NCI-H1417 treated with DMSO at 0.1 percent for 48 hours (cell line): ENCODE measurements at regions not wholly inside any gene's neighbourhood (a gene's known extent, or its start where the extent isn't known, plus 50 kb on each side); places are given as distances from the start of the nearest gene placed in this dataset.
"Not testable (repeated sequence)": the region's sequence is repeated elsewhere in the genome, so short reads cannot be mapped to it uniquely, and the experiment has no call there.

Experiments used
- DNase-seq: peaks from one replicate; lab custom pipeline; 2025; lab: John Stamatoyannopoulos, UW

DNA sequence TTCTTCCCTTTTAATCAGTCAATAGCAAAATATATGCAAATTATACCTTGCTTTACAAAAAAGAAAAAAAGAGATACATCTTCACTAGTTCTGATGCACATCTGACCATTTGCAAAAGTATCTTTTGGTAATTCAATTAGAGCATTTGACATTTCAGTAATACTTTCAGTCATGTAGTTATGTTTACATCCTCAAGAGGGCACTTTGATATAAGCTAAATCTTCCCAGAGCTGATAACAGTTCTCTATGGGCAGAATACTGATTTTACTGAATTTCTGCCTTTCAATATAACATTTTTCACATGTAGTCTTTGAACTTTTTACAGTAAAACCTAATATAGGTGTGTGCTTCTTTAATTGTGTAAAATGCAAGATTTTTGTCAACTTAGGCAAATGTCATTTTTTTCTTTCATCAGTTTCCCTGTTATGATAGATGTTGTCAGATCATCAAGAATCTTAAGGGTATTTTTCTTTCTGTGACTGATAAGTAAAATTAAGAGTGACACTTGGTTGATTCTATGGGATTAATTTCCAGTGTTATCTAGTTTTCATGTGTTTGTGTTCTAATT, 703.5 kb upstream of the SEMA3D start:
- DNase-seq = peak; percentile 20

- no peak for DNase-seq
Observed at GRCh38 chr7:85887133-85887532, 700.3 kb upstream of the SEMA3D start.

DNA sequence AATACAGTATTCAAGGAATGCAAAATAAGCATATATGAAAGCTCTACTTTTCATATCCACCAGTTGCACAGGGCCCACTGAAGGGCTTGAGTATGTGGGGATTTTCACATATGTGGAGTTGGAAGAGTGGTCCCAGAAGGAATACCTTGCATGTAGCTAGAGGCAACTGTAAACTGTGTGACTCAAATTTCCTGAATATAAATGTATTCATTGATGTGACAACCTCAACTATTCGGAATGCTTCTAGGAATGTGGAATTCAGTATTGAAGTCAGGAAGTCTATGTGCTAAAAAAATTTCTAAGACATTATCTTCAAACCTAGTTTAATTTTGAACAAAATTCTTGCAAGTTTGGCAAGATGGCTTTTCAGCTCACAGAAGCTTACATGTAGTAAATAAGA, 695.5 kb upstream of the SEMA3D start:
- no peak for DNase-seq

DNA sequence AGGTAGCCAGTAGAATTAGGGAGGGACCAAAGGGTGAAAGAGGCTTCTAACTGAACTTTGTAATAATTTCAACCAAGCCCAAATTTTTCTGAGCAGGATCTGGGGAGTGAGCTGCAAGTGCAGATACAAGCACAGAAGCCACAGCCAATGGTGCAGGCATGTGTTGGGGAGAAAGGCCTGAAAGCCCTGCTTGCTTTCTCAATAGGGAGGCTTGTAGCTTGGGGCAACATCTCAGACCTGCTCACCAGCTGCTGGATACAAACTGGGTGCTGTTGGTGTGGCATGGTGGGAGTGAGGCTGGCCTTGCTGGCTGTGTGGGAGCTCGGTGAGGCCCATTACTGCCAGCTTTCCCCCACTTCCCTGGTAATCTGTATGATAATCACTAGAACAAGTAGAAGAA, 688.5 kb upstream of the SEMA3D start:
- DNase-seq = no peak

DNA sequence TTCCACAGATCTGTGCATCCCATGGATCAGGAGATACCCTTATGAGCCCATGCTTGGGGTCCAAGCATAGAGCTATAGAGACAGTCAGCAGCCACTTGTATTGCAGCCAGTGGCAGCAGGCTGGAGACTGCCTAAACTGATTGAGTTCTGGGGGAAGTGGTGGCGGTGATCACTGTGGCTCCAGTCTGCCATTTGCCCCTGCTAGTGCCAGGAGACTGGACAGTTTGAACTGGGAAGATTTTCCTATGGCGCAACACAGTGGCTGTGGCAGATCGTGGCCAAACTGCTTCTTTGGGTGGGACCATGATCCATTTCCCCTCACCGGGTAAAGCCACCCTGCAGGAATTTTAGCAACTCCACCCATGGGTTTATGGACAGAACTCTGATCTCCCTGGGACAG, 679.7 kb upstream of the SEMA3D start:
- no peak for DNase-seq

DNA sequence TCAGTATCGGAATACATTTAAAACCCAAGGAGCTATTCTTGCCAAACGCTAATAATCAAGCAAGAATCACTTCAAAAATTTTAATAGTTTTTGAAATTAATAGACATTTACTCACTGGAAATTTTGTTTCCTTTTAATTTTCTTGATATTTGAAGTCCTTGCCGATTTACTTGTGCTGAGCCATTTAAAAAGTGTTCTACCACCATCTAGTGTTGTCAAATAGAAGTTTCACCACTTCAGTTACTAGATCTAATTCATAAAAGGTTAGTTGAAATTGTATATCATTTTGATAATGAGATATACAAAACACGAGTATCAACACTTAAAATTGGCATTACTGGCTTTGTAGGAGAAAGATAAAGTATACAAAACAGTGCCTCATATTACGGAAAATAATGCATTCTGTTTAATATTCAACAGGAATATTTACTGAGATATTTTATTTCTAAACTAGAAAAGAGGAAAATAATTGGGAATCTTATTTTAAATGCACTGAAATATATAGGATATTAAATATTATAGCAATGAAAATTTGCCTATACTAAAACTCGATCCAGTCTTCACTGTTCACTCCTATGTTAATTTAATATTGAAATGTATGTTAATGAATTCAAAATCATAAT, 664.8 kb upstream of the SEMA3D start:
- DNase-seq = peak; percentile 28

DNA sequence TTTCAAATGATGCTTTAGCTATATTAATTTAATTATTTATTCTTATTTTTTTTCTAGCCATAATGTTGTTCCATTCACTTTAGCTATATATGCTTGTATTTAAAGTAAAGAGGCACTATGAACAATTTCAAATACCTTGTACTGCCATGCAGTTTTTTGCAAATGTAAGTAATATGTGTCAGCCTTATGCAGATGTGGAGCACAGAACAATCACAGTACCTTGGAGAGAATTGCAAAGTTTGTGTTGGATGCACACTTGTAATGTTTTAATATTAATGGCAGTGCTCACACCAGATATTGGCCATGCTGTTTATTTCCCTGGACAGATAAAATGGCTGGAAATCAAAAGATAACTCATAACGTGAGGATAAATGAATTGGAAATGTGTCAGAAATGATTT, 663.5 kb upstream of the SEMA3D start:
- DNase-seq = no peak

DNA sequence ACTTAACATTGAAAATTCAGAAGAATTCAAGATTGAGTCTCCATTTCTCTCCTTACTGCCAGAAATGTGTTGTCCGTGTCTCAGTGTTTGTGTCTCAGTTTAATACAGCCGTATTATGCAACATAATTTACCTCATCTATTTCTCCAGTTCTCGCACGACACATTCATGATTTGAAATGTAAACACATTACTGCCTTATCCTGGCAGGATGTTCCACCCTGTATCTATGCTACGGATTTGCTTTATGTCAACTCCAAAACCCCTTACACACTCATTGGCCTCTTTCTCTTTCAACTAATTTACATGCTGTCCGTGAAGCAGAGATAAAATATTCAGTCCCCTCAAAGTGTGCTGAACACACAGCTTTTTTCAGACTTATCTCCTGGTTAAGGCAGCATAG, 653.7 kb upstream of the SEMA3D start:
- no peak for DNase-seq

DNA sequence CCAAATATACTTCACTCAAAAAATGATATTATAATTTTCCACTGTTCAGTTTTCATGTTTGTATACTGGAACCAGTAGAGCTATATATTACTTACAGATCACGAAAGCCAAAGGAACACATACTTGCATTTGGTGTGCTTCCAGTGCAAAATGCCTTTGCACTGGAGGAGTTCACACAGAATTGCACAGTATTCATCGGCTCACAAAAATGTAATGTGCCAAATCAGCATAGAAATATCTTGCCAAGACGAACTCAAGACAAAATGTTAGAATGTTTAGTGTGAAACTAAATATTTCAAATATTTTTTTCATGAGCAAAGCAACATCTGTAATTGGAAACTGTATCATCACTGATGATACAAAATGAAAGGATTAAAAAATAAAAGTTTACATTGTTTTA, 646.2 kb upstream of the SEMA3D start:
- no peak for DNase-seq

- no peak for DNase-seq
Observed at GRCh38 chr7:85830982-85831381, 644.1 kb upstream of the SEMA3D start.

- peak; percentile 12 for DNase-seq
Observed at GRCh38 chr7:85829817-85830432, 643.1 kb upstream of the SEMA3D start.

GRCh38 chr7:85829176-85829575, 642.3 kb upstream of the SEMA3D start:
- no peak for DNase-seq

GRCh38 chr7:85828614-85829013, 641.8 kb upstream of the SEMA3D start:
- no peak for DNase-seq

GRCh38 chr7:85823396-85824080, 636.7 kb upstream of the SEMA3D start:
- no peak for DNase-seq

GRCh38 chr7:85821926-85822325, 635.1 kb upstream of the SEMA3D start:
- no peak for DNase-seq

DNA sequence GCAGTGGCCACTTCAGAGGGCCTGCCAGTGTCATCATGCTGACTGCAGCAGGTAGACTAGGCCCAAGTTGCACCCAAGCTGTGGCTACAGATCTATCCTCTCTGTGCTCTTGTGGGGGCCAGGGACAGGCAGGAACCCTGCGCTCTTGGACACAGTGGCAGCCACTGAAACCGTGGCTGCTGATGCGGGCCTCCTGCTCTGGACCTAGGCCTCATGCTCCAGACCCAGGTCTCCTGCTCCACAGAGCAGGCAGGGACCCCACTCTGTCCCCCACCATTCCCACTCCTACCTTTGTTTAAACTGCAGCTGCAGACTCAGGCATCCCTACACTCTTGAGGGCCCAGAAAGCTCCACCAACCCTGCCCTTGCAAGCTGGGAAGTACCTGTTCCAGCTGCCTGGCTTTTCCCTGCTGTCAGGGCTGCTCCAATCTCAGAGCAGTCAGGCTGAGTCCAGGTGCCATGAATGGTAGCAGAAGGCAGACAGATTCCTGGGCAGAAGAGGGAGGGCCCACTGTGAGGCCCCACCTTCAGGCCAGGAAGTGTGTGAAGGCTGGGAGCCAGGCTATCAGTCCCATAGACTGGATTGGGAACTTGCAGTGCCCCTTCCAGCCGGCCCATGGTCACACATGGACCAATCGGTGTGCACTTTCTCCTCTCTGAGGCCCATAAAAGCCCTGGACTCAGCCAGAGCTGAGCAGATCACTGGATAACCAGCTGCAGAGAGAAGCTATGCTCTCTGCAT, 634.0 kb upstream of the SEMA3D start:
- DNase-seq = no peak

DNA sequence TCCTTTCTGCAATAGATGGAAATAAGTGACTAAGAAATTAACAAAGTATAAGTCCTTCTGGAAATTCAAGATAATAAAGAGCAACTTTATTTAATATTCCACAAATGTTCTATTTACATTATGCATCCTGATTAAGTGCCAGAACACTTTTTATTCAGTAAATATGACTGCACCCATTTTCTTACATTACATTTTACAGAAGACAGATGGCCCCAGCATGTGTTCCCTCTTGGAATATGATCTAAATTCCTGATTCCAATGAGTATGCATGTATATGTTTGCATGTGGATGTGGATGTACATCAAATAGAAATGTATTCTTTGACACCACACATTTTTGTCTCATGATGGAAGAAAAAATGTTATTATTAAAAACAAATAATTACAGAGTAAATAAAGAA, 628.7 kb upstream of the SEMA3D start:
- no peak for DNase-seq

DNA sequence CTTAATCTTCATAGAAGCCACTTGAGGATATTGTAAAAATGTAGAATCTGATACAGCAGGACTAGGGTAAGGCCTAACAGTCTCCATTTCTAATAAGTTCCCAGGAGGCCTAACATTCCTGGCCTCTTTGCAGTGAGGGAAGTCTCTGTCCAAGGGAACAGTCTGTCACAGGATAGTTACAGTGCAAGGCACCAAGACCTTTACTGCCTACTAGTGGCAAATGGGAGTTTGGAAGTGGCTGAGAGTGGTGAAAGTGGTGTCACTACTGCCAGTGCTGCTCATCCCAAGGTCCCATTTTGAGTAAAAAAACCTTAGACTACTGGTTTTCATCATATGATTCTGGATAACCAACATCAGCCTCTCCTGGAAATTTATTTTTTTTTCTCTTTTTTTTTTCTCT, 619.5 kb upstream of the SEMA3D start:
- no peak for DNase-seq

DNA sequence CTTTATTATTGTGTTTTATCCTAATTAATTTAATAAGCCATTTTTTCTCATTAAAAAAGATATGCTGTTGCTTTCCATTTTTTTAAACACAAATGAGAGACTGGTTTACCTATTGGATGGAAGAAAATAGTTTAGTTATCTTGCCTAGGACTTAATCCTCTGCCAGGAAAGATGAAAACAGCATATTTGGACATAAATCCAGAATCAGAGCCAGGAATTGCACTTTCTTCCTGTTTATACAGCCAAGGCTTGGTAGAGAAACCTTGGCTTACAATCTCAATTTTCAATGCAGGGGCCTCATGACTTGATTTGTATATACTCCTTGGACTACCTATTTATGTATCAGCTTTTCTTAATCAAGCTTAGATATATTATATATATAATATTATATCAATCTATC, 618.8 kb upstream of the SEMA3D start:
- DNase-seq = no peak

- no peak for DNase-seq
Observed at GRCh38 chr7:85805249-85805648, 618.4 kb upstream of the SEMA3D start.

GRCh38 chr7:85802211-85802610, 615.4 kb upstream of the SEMA3D start:
- DNase-seq = no peak

DNA sequence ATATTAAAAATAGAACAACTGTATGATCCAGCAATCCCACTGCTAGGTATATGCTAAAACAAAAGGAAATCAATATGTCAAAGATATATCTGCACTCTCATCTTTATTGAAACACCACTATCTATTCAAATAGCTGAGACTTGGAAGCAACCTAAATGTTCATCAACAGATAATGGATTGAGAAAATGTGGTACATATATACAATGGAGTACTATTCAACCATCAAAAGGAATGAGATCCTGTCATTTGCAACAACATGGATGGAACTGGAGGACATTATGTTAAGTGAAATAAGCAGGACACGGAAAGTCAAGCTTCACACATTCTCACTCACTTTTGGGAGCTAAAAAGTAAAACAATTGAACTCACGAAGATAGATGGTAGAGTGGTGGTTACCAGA, 610.1 kb upstream of the SEMA3D start:
- no peak for DNase-seq

- DNase-seq = not testable (repeated sequence)
Observed at GRCh38 chr7:85791098-85791497, 604.2 kb upstream of the SEMA3D start.
